Ovary (tissue), 3 donors: ENCODE measurements at regions not wholly inside any gene's neighbourhood (a gene's known extent, or its start where the extent isn't known, plus 50 kb on each side); places are given as distances from the start of the nearest gene placed in this dataset.

Source experiments
- EP300 ChIP-seq: sonication (generic); formaldehyde crosslinking; IDR thresholded peaks from one replicate; pipeline ENCODE4 v1.6.1; 2017; ENCODE audit warnings: antibody characterized with exemption
- POLR2A ChIP-seq: fragments of 450-650 bp; IDR thresholded peaks from one replicate; pipeline ENCODE4 v1.6.1; 2017; ENCODE audit warnings: antibody characterized with exemption, mild to moderate bottlenecking, moderate library complexity
- TF ChIP-seq, protein P1 (sequence below), 3 donors: fragments of 450-650 bp in 2 of 3; fragments of 200-600 bp in 1 of 3; IDR thresholded peaks; one replicate each; pipeline versions ENCODE4 v1.5.1 to v1.8.0; 2016 to 2022; ENCODE audit warnings: antibody characterized with exemption in 3 of 3, mild to moderate bottlenecking in 1 of 3
- donor health status: DM: no; HTN: no; CAD: no.

DNA sequence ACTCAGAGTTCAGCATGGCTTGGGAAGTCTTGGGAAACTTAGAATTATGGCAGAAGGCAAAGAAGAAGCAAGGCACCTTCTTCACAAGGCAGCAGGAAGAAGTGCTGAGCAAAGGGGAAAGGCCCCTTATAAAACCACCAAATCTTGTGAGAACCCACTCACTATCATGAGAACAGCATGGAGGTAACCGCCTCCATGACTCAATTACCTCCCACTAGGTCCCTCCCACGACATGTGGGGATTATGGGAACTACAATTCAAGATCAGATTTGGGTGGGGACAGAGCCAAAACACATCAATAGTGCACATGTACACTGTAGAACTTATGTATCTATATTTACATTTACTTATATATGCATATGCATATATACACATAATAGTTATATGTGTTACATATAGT is 565.3 kb upstream of the NR2F2 start:
- TF ChIP-seq, protein P1, sequence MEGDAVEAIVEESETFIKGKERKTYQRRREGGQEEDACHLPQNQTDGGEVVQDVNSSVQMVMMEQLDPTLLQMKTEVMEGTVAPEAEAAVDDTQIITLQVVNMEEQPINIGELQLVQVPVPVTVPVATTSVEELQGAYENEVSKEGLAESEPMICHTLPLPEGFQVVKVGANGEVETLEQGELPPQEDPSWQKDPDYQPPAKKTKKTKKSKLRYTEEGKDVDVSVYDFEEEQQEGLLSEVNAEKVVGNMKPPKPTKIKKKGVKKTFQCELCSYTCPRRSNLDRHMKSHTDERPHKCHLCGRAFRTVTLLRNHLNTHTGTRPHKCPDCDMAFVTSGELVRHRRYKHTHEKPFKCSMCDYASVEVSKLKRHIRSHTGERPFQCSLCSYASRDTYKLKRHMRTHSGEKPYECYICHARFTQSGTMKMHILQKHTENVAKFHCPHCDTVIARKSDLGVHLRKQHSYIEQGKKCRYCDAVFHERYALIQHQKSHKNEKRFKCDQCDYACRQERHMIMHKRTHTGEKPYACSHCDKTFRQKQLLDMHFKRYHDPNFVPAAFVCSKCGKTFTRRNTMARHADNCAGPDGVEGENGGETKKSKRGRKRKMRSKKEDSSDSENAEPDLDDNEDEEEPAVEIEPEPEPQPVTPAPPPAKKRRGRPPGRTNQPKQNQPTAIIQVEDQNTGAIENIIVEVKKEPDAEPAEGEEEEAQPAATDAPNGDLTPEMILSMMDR (IDR thresholded peaks at IDR 0.05): no peak
- no peak for TF ChIP-seq POLR2A
- no peak for TF ChIP-seq EP300
